SK-N-MC (cell line): ENCODE measurements at regions not wholly inside any gene's neighbourhood (a gene's known extent, or its start where the extent isn't known, plus 50 kb on each side); places are given as distances from the start of the nearest gene placed in this dataset.

Experiments
- EZH2 ChIP-seq: fragments of 200-600 bp; sonication (generic); IDR thresholded peaks from one replicate; pipeline ENCODE4 v1.6.1; 2017; ENCODE audit warnings: antibody characterized with exemption
- POLR2AphosphoS5 ChIP-seq: IDR thresholded peaks from 2 replicates; pipeline ENCODE4 v1.6.1; 2012; ENCODE audit warnings: mild to moderate bottlenecking, low read depth, low read length, borderline replicate concordance

- TF ChIP-seq POLR2AphosphoS5 (no peak), EZH2 (no peak)
Measured at GRCh38 chr11:98423933-98424332, 596.8 kb upstream of the CNTN5 start.
